Stimulated activated CD8-positive, alpha-beta memory T cell treated with anti-CD3 and anti-CD28 coated beads, Interleukin-2, amount 100 ng/mL, for 1 hour (primary cell): ENCODE measurements at regions not wholly inside any gene's neighbourhood (a gene's known extent, or its start where the extent isn't known, plus 50 kb on each side); places are given as distances from the start of the nearest gene placed in this dataset.
A peak's percentile ranks its signal among the peaks of the same experiment; 100 is the strongest.
"Not testable (repeated sequence)": the region's sequence is repeated elsewhere in the genome, so short reads cannot be mapped to it uniquely, and the experiment has no call there.

Source experiments
- DNase-seq, 2 donors: peaks; one replicate each; pipeline ENCODE4 v3.0.0-alpha.2; 2020; ENCODE audit warnings: low read depth in 2 of 2

GRCh38 chr9:21694424-21694823, 108.0 kb upstream of the MTAP start:
- no peak for DNase-seq

- no peak for DNase-seq
Observed at GRCh38 chr9:21695443-21695842, 107.0 kb upstream of the MTAP start.

GRCh38 chr9:21695874-21696341, 106.5 kb upstream of the MTAP start:
- DNase-seq, result no peak

- no peak for DNase-seq
Observed at GRCh38 chr9:21696411-21696871, 106.0 kb upstream of the MTAP start.

GRCh38 chr9:21708260-21708711, 94.2 kb upstream of the MTAP start:
- no peak for DNase-seq

- DNase-seq, result no peak
Observed at GRCh38 chr9:21708856-21709255, 93.6 kb upstream of the MTAP start.

- peak; percentile 18 to 38 for DNase-seq
Observed at GRCh38 chr9:21709464-21710058, 92.9 kb upstream of the MTAP start.

GRCh38 chr9:21710548-21711191, 91.8 kb upstream of the MTAP start:
- DNase-seq, result no peak

- no peak for DNase-seq
Observed at GRCh38 chr9:21711504-21711903, 90.9 kb upstream of the MTAP start.

GRCh38 chr9:21715408-21715807, 87.0 kb upstream of the MTAP start:
- DNase-seq, result no peak

- DNase-seq, result no peak
Observed at GRCh38 chr9:21720758-21721157, 81.7 kb upstream of the MTAP start.

GRCh38 chr9:21727411-21727810, 75.0 kb upstream of the MTAP start:
- DNase-seq, result not testable (repeated sequence)

- no peak for DNase-seq
Observed at GRCh38 chr9:21728781-21729180, 73.7 kb upstream of the MTAP start.

GRCh38 chr9:21729648-21730047, 72.8 kb upstream of the MTAP start:
- no peak for DNase-seq

GRCh38 chr9:21730899-21731298, 71.5 kb upstream of the MTAP start:
- DNase-seq, result no peak

GRCh38 chr9:21741151-21741550, 61.3 kb upstream of the MTAP start:
- DNase-seq, result no peak

- no peak for DNase-seq
Observed at GRCh38 chr9:21744320-21744719, 58.1 kb upstream of the MTAP start.

GRCh38 chr9:21744841-21745240, 57.6 kb upstream of the MTAP start:
- no peak for DNase-seq

- no peak for DNase-seq
Observed at GRCh38 chr9:21746550-21746949, 55.9 kb upstream of the MTAP start.

- no peak for DNase-seq
Observed at GRCh38 chr9:21747175-21747574, 55.3 kb upstream of the MTAP start.

GRCh38 chr9:21750021-21750735, 52.3 kb upstream of the MTAP start:
- DNase-seq, result no peak

GRCh38 chr9:21751998-21752397, 50.4 kb upstream of the MTAP start:
- no peak for DNase-seq
